PC-3 (cell line): ENCODE measurements at regions not wholly inside any gene's neighbourhood (a gene's known extent, or its start where the extent isn't known, plus 50 kb on each side); places are given as distances from the start of the nearest gene placed in this dataset.

Experiments
- EZH2 ChIP-seq: fragments of 300-600 bp; sonication (generic); IDR thresholded peaks from one replicate; pipeline ENCODE4 v1.6.1; 2017; ENCODE audit warnings: antibody characterized with exemption, mild to moderate bottlenecking, low read length; ENCODE audit not compliant: unreplicated experiment
- TF ChIP-seq, protein P1 (sequence below): fragments of 300-600 bp; sonication (generic); conservative IDR thresholded peaks from 2 replicates; pipeline ENCODE4 v1.5.1; 2017; ENCODE audit warnings: antibody characterized with exemption, low read depth, mild to moderate bottlenecking, low read length

GRCh38 chr15:81625896-81626295, 251.9 kb upstream of the TMC3 start:
- TF ChIP-seq, protein P1, sequence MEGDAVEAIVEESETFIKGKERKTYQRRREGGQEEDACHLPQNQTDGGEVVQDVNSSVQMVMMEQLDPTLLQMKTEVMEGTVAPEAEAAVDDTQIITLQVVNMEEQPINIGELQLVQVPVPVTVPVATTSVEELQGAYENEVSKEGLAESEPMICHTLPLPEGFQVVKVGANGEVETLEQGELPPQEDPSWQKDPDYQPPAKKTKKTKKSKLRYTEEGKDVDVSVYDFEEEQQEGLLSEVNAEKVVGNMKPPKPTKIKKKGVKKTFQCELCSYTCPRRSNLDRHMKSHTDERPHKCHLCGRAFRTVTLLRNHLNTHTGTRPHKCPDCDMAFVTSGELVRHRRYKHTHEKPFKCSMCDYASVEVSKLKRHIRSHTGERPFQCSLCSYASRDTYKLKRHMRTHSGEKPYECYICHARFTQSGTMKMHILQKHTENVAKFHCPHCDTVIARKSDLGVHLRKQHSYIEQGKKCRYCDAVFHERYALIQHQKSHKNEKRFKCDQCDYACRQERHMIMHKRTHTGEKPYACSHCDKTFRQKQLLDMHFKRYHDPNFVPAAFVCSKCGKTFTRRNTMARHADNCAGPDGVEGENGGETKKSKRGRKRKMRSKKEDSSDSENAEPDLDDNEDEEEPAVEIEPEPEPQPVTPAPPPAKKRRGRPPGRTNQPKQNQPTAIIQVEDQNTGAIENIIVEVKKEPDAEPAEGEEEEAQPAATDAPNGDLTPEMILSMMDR: no peak
- TF ChIP-seq EZH2: no peak
